ENCODE measurements at regions not wholly inside any gene's neighbourhood (a gene's known extent, or its start where the extent isn't known, plus 50 kb on each side); places are given as distances from the start of the nearest gene placed in this dataset.
"Not testable (repeated sequence)": the region's sequence is repeated elsewhere in the genome, so short reads cannot be mapped to it uniquely, and the experiment has no call there.

GRCh38 chrX:122567911-122568310, 616.2 kb upstream of the GRIA3 start:
- DNase-seq (ENCODE audit: low spot score), result no peak

GRCh38 chrX:122572461-122572860, 611.6 kb upstream of the GRIA3 start:
- no peak for DNase-seq (ENCODE audit: low spot score)

DNA sequence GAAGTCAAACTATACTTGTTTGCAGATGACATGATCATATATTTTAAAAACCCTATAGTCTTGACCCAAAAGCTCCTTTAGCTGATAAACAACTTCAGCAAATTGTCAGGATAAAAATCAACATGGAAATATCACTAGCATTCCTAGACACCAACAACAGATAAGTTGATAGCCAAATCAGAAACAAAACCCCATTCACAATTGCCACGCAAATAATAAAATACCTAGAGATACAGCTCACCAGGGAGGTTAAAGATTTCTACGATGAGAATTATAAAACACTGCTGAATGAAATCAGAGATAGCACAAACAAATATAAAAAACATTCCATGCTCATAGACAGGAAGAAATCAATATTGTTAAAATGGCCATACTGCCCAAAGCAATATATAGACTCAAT, 605.0 kb upstream of the GRIA3 start:
- no peak for DNase-seq (ENCODE audit: low spot score)

DNA sequence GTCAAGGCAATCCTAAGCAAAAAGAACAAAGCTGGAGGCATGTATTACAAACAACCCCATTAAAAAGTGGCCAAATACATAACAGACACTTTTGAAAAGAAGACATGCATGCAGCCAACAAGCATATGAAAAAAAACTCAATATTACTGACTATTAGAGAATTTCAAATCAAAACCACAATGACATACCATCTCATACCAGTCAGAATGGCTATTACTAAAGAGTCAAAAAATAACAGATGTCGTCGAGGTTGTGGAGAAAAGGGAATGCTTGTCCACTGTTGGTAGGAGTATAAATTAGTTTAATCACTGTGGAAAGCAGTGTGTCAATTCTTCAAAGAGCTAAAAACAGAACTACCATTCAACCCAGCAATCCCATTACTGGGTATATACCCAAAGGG, 604.6 kb upstream of the GRIA3 start:
- DNase-seq (ENCODE audit: low spot score), result peak; percentile 4

DNA sequence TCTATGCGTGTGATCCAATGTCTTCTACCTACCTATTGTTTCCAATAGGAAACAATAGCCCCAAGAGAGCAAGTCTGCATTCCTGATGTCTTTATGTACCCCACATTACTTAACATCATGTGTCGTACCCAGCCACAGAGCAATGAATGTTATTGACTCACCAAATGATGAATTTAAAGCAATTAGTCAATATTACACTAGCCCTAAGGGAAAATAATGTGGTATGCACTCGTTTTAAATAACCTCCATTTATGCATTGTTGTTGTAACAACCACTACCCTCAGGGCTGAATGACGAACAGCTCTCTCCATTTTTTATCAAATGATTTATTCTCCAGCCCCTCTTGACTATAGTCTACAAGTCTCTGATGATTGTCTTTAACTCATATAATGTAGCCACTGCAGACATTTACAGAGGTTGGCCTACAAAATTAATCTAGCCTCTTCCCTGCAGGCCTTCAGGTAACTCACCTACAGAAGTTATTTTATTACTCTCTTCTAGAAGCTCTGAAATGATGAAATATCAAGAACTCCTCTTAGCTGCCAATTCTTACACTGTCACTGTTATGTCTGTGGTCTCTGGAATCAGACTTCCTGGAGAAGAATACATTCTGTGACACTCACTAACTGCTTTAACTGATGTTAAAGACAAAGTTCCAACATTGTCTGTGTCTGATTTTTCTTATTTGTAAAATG, 601.7 kb upstream of the GRIA3 start:
- peak; percentile 11 for DNase-seq (ENCODE audit: low spot score)

DNA sequence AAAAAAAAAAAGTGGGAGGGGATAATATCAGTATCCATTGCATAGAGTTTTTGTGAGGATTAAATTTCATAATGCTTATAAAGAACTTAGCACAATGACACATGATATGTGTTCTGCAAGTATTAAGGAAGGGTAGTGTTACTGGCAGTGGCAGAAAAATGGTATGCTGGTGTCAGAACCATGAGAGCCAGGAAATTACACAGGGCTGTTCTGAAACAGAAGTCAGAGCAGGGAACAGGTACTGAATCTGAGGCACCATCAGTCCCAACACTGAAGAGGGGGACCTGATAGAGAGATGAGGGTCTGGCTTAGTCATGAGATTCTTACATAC, 601.1 kb upstream of the GRIA3 start:
- no peak for DNase-seq (ENCODE audit: low spot score)

GRCh38 chrX:122583551-122583950, 600.5 kb upstream of the GRIA3 start:
- DNase-seq (ENCODE audit: low spot score), result no peak

GRCh38 chrX:122584981-122585380, 599.1 kb upstream of the GRIA3 start:
- no peak for DNase-seq (ENCODE audit: low spot score)

- no peak for DNase-seq (ENCODE audit: low spot score)
Observed at GRCh38 chrX:122586831-122587230, 597.2 kb upstream of the GRIA3 start.

- no peak for DNase-seq (ENCODE audit: low spot score)
Observed at GRCh38 chrX:122591546-122591945, 592.5 kb upstream of the GRIA3 start.

- no peak for DNase-seq (ENCODE audit: low spot score)
Observed at GRCh38 chrX:122596998-122597397, 587.1 kb upstream of the GRIA3 start.

DNA sequence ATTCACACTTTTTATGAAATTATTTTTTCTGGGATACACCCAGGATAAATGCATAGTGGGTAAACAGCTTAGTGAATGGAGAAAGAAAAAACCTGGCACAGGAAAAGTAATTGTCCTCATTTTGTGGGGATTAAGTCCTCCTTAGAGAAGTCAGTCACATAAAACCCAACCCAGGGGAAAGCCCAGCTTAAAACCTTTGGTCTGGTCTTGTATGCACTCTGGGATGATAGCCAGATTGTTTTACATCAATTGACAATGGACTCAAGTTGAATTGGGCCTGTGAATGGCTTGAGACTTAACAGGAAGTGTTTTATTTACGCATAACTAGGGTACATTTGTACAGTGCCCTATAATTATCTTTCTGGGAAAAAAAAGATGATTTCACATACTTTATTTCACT, 561.3 kb upstream of the GRIA3 start:
- DNase-seq (ENCODE audit: low spot score), result no peak

GRCh38 chrX:122625239-122625638, 558.8 kb upstream of the GRIA3 start:
- no peak for DNase-seq (ENCODE audit: low spot score)

DNA sequence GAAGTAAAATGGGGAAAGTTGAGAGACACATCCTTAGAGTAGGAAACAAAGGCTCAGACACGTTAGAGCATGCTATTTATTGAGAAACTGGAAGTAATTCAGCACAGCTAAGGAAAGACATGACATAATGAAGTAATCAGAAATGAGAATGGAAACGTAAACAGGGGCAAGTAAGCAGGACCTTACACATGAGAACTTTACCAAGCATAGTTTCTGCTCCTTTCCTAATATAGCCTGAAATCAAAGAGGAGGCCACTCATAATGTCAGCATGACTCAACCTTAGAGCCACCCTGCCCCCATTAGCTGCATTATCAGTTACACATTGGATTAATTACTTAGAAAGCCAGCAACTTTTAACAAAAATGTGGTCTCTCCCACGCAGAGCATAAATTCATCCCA, 558.3 kb upstream of the GRIA3 start:
- peak; percentile 5 for DNase-seq (ENCODE audit: low spot score)

DNA sequence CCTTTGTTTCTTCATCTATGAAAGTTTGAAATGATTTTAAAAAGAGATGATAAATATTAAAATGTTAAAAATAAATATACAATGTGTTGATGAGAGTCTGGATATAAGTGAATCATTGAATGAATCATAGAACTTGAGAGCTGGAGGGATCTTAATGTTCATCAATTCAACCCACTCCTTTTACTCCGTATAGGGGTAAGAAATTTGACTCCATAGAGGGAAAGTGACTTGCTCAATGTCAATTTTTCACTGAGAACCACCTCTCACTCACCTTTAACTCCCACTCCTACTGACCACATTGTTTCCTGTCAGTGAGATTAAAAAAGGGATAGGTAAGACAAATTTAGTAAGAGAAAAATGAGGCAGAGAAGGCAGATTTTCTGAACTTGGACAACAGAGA, 557.2 kb upstream of the GRIA3 start:
- DNase-seq (ENCODE audit: low spot score), result no peak

GRCh38 chrX:122641136-122641535, 542.9 kb upstream of the GRIA3 start:
- no peak for DNase-seq (ENCODE audit: low spot score)

- DNase-seq (ENCODE audit: low spot score), result no peak
Observed at GRCh38 chrX:122641826-122642225, 542.3 kb upstream of the GRIA3 start.

DNA sequence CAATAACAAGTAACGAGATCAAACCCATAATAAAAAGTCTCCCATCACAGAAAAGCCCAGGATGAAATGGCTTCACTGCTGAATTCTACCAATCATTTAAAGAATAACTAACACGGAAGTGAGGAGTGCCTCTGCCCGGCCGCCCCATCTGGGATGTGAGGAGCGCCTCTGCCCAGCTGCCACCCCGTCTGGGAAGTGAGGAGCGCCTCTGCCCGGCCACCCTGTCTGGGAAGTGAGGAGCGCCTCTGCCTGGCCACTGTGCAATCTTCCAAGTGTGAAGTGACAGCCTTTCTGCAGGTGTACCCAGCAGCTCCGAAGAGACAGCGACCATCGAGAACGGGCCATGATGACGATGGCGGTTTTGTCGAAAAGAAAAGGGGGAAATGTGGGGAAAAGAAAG, 528.8 kb upstream of the GRIA3 start:
- DNase-seq (ENCODE audit: low spot score), result not testable (repeated sequence)

DNA sequence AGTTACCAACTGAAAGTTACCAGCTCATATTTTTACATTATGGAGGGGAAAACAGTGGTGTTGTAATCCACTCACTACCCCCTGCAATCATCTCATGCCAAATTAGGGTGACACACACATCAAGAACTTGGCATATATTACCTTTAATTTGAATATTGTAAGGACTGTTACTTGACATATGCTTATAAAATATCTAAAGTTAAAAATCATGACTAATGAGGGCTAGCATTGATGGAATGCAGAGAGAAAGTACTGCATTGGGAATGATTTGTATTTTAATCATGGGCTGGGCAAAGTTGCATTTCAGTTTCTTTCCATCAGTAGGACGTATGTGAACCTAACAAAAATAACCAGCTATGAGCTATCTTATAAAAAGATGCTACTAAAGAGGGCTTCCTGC, 517.5 kb upstream of the GRIA3 start:
- no peak for DNase-seq (ENCODE audit: low spot score)

DNA sequence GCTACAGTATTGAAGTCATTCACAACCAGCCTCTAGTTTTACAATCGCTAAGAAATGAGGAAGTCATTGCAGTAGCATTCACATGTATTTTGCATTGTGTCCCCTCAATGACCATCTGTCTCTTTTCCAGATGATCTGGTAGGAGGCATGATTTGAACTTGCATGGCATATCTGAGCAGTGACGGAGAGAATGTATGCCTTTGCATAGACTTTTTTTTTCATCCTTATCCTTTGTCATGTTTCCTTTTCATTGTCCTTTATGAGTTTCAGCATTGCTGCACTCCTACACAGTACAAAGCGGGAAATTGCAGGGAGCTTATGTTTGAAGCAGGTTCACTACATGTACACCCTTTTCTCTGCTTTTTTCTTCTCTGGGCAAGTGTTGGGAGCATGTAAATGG, 516.4 kb upstream of the GRIA3 start:
- no peak for DNase-seq (ENCODE audit: low spot score)

DNA sequence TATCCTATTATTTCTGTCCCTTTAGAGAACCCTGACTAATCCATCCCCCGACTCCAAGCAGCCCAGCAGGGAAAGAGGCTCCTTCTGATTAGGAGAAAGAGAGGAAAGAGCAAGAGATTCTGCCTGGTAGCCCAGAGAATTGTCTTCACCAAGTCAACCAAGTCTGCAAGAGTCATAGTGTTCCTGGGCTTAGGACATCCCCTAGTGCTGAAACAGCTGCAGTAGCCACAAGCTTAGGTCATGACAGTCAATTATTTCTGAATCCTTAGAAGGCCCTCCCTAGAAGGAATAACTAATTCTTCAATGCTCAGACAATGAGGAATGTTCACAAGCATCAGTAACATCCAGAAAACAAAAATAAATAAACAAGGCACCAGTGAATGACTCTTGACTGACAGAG, 480.3 kb upstream of the GRIA3 start:
- DNase-seq (ENCODE audit: low spot score), result no peak

DNA sequence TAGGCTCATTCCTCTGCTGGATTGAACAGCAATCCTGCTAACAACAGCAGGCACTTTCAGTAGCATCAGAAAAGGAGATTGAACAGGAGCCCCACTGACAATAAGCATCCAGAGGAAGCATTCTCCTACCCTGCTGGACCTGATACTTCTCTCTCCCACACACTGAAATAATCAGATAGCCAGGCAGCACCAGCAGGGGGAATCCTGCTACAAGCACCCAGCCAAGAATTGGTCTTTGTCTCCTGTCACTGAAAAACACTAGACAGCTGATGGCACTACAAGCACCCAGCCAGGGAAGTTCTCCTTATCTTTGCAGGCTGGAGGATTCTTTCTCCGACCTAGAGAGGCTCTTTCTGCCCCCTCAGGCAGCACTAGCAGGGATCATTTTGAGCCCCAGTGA, 444.3 kb upstream of the GRIA3 start:
- no peak for DNase-seq (ENCODE audit: low spot score)

- no peak for DNase-seq (ENCODE audit: low spot score)
Observed at GRCh38 chrX:122770581-122770980, 413.5 kb upstream of the GRIA3 start.

DNA sequence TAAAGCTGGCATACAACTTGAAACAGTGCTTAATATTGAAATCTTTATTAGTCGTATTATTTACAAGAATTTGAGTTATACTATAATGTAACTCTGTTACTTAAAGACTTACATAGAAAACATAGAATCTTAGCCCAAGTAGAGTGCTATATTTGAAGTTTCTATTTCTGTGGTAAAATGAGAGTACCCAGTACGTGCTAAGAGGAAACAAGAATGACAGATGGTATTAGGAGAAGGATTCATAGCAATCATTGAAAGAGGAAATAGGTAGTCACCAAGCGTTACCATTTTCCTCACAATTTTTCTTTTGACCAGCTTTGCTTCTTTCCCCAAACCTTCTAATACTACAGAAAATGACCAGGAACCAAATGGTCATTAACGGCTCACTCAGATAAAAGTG, 412.1 kb upstream of the GRIA3 start:
- DNase-seq (ENCODE audit: low spot score), result no peak

DNA sequence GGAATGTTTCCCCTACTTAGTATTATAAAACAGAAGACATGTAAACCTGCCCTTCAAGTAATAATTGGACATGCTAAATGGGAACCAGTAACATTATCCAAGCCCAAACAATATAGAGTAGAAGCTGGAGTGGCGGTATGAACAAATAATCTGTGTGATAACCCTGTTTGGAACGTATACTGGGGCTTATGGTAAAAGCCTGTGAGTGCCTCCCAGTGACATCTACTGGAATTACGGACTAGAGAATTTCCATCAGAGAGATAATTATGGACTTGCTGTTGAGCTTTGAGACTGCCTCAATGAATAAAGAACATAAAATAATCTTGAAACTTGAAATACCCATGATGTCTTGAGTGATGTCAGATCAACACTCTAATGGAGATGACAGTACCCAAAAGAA, 406.3 kb upstream of the GRIA3 start:
- DNase-seq (ENCODE audit: low spot score), result no peak

All from kidney tubule cell (primary cell).